GM10266 (cell line): ENCODE measurements at regions not wholly inside any gene's neighbourhood (a gene's known extent, or its start where the extent isn't known, plus 50 kb on each side); places are given as distances from the start of the nearest gene placed in this dataset.

Source experiments
- DNase-seq: peaks from one replicate; pipeline ENCODE4 v3.0.0; 2012; ENCODE audit errors: extremely low spot score
- TF ChIP-seq, protein P1 (sequence below): IDR thresholded peaks from 2 replicates; pipeline ENCODE4 v1.5.1; 2012; ENCODE audit warnings: mild to moderate bottlenecking, low read depth; ENCODE audit not compliant: control insufficient read depth, insufficient read depth; ENCODE audit errors: missing control alignments

DNA sequence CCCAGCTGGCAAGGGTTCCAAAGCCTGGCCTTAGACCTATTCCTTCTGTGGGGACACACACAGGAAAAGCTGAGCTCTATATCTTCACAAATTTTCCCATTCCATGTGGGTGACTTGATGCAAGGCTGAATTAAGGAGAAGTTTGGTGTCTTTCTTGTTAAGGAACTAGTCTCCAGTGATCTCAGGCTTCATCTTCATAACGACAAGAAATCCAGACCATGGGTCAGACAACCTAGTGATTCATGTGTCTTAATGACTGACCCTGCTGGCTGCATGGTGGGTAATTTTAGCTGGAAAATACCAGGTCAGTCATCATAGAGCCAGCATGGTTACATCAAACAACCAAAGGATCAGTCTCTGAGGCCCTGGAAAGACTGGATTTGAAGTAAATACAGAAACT is 112.7 kb upstream of the SLC4A7 start:
- no peak for DNase-seq
- TF ChIP-seq, protein P1, sequence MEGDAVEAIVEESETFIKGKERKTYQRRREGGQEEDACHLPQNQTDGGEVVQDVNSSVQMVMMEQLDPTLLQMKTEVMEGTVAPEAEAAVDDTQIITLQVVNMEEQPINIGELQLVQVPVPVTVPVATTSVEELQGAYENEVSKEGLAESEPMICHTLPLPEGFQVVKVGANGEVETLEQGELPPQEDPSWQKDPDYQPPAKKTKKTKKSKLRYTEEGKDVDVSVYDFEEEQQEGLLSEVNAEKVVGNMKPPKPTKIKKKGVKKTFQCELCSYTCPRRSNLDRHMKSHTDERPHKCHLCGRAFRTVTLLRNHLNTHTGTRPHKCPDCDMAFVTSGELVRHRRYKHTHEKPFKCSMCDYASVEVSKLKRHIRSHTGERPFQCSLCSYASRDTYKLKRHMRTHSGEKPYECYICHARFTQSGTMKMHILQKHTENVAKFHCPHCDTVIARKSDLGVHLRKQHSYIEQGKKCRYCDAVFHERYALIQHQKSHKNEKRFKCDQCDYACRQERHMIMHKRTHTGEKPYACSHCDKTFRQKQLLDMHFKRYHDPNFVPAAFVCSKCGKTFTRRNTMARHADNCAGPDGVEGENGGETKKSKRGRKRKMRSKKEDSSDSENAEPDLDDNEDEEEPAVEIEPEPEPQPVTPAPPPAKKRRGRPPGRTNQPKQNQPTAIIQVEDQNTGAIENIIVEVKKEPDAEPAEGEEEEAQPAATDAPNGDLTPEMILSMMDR: no peak

DNA sequence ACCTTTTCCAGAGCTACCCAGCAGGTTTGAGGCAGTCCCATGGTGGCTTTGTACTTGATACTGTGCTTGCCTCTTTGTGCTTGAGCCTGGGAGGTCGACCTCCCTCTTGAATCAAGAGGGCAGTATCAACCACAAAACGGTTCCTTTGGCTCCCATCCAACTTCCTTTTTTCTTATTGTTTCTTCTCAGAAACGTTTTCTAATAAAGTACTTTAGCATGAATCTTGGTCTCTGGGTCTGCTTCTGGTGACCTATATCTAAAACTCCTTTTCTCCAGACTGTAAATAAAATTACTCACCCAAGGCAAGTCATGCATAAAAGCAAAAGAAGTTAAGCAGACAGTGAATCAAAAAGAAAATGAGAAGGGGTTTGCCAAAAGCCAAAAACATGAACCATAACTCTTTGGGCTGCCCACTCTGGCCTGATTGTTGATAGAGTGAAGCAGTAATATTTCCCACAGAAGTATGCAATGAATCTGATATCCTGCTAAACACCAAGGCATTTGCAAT is 112.2 kb upstream of the SLC4A7 start:
- peak; percentile 11 for DNase-seq
- TF ChIP-seq, protein P1: no peak

DNA sequence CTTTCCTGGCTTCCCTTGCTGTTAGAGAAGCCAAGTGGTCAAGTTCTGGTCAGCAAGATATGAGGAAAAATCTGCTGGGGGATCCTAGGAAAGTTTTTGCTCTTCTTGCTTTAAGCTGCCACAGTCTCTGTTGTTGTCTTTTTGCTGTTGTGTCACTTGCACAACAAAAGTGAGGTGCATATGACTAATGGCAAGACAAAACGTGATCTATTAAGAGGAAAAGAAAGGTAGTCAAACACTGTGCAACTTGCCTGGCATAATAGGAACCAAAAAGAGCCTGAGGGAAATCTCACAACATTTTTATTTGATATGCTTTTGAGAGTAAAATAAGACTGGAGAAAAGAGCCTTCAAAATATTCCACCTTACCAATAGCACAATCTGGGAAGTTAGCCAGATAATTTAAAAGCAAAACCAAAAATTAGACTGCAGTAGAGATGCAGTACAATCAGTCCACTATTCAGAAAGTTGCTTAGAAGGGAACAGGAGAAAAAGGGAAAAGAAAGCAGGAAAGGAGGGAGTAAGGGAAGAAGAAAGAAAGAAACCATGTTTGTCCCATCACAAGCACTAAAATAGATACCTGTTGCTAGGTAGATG is 110.0 kb upstream of the SLC4A7 start:
- TF ChIP-seq, protein P1: no peak
- no peak for DNase-seq

DNA sequence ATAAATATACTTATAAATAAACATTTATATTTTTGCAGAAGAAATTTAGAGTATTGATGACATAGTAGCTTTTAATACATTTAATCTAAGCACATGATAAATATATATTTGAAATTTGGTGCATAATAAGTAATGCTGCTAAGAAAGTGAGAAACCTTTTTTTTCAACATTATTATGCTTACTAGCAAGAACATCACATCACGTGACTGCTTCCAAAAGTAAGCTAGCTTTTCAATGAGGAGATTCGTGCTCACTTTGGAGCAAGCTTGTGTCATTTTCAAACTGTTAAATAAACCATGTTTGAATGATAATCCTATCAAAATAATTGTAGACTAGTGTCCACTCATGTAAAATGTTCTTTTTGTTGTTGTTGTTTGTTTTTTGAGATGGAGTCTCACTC is 109.0 kb upstream of the SLC4A7 start:
- DNase-seq: no peak
- TF ChIP-seq, protein P1: no peak

DNA sequence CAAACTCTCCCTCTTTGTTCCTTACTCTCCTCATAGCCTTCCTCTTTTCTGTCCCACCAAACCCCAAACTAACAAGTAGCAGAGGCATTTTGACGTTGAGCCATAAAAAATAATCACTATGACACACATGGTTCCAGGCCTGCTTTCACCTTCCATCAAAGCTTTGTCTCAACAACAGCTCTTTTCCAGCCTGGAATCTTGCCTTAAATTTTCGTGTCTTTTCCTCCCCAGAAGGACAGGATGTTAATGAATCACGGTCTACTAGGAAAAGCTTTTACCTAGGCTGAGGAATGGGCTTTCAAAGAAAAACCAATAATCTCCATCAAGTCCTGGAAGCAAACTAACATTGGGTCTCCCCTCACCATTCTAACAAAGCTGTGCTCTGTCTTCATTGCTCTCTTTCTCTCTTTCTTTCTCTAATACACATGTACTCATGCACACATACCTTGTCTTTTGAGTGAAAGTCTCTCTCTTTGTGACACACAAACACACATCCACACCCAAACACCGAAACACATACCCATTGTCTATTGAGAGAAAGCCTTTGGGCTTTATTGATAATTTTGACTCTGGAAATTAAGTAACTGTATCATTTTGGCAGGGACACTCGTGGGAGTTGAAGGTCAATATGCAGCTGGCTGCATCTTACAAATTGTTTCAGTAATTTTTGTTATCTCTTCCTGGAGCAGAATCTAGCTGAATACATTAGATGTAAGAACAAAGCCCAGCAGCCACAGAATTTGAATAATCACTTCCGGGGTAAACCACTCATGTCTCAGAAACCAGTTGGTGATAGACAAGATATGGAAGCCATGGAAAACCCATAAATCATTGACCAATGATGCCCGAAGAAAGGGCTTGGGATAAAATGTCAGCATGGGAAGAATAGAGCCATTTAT is 107.4 kb upstream of the SLC4A7 start:
- DNase-seq: no peak
- TF ChIP-seq, protein P1: no peak

DNA sequence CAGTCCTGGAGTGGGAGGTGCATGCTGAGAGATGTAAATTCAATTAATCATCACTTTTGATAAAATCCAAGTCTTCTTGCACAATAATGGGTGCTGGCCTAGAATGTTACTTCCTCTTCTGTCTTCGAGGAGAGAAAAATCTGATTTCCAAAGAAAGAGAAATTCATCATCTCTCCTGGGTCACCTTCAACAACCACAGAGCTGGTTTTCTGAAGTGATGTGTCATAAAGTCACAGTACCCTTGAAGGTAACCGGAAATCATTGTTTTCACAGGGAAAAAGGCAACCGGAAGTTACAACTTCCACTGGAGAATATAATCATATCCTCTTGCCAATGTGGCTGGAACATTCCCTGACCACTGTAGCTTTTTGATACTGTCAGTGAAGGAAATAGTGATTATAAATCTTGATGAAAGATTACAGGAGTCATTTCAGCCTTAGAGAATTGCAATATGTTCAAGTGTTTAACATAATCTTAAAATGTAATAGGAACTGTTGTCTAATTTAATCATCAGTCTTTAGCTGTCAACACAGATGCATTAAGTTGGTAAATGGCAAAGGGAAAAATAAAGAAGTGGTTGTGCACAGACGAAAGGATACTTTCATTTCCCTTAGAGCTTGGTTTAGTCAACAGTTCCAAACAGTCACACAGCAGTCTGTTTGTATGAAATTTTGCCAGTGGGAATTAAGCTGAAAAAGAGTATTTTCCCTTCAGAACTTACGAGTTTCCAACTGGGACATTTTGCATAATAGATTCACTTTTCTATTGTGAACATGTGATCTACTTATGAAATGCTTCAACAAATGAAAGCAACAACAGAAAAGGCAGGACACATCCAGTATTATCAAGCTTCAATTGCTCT is 106.5 kb upstream of the SLC4A7 start:
- no peak for DNase-seq
- TF ChIP-seq, protein P1: no peak
